LNCaP clone FGC (cell line): ENCODE measurements at regions not wholly inside any gene's neighbourhood (a gene's known extent, or its start where the extent isn't known, plus 50 kb on each side); places are given as distances from the start of the nearest gene placed in this dataset.

Experiments
- DNase-seq: peaks from one replicate; pipeline ENCODE4 v3.0.0-alpha.2; 2011; ENCODE audit warnings: low read depth
- H3K4me3 ChIP-seq: 2 replicates; pipeline ENCODE4 v1.5.1; 2011; ENCODE audit warnings: mild to moderate bottlenecking, low read depth, low read length, control low read depth
- CTCF ChIP-seq: IDR thresholded peaks from 2 replicates; pipeline ENCODE4 v1.5.1; 2012; ENCODE audit warnings: mild to moderate bottlenecking; ENCODE audit not compliant: control insufficient read depth, insufficient read depth; ENCODE audit errors: extremely low read depth

GRCh38 chr10:107579970-107580369 lies 415.5 kb upstream of the SORCS1 start:
- H3K4me3 ChIP-seq, result no peak overlapping the region
- no peak for TF ChIP-seq CTCF
- DNase-seq, result no peak

- H3K4me3 ChIP-seq, result no peak overlapping the region
- DNase-seq, result no peak
- no peak for TF ChIP-seq CTCF
These were observed 412.7 kb upstream of the SORCS1 start for GRCh38 chr10:107577221-107577620.

GRCh38 chr10:107576746-107577145 lies 412.2 kb upstream of the SORCS1 start:
- peak; percentile 73 for DNase-seq
- no peak overlapping the region for H3K4me3 ChIP-seq
- no peak for TF ChIP-seq CTCF

GRCh38 chr10:107565014-107565413 lies 400.5 kb upstream of the SORCS1 start:
- TF ChIP-seq CTCF, result no peak
- no peak overlapping the region for H3K4me3 ChIP-seq
- DNase-seq, result no peak

- H3K4me3 ChIP-seq, result no peak overlapping the region
- TF ChIP-seq CTCF, result no peak
- no peak for DNase-seq
These were observed 396.7 kb upstream of the SORCS1 start for GRCh38 chr10:107561136-107561650.

GRCh38 chr10:107557916-107558315 lies 393.4 kb upstream of the SORCS1 start:
- no peak overlapping the region for H3K4me3 ChIP-seq
- TF ChIP-seq CTCF, result no peak
- DNase-seq, result no peak

- no peak for TF ChIP-seq CTCF
- DNase-seq, result no peak
- H3K4me3 ChIP-seq, result no peak overlapping the region
These were observed 389.8 kb upstream of the SORCS1 start for GRCh38 chr10:107554333-107554732.
